Activated CD4-positive, alpha-beta T cell treated with anti-CD3 and anti-CD28 coated beads, Interleukin-2, amount 50 U/mL, for 4 hours (primary cell): ENCODE measurements at regions not wholly inside any gene's neighbourhood (a gene's known extent, or its start where the extent isn't known, plus 50 kb on each side); places are given as distances from the start of the nearest gene placed in this dataset.

Source experiments
- DNase-seq, 2 experiments: peaks; one replicate each; pipeline ENCODE4 v3.0.0-alpha.2; 2020

GRCh38 chr12:31867292-31867691 is 91.9 kb upstream of the RESF1 start:
- no peak for DNase-seq

- DNase-seq: no peak
Observed at GRCh38 chr12:31866523-31866922, 92.7 kb upstream of the RESF1 start.

GRCh38 chr12:31865023-31865422 is 94.2 kb upstream of the RESF1 start:
- DNase-seq: no peak

- no peak for DNase-seq
Observed at GRCh38 chr12:31861360-31861759, 97.9 kb upstream of the RESF1 start.

GRCh38 chr12:31860401-31860800 is 98.8 kb upstream of the RESF1 start:
- DNase-seq: no peak

- DNase-seq: peak in 1 of 2 experiments; percentile 6
Observed at GRCh38 chr12:31859232-31859977, 99.8 kb upstream of the RESF1 start.

- DNase-seq: no peak
Observed at GRCh38 chr12:31855427-31855826, 103.8 kb upstream of the RESF1 start.

GRCh38 chr12:31853977-31854376 is 105.2 kb upstream of the RESF1 start:
- no peak for DNase-seq

- no peak for DNase-seq
Observed at GRCh38 chr12:31853520-31853919, 105.7 kb upstream of the RESF1 start.

GRCh38 chr12:31850268-31850667 is 108.9 kb upstream of the RESF1 start:
- no peak for DNase-seq

GRCh38 chr12:31849090-31849687 is 110.0 kb upstream of the RESF1 start:
- DNase-seq: no peak

GRCh38 chr12:31846405-31846804 is 112.8 kb upstream of the RESF1 start:
- no peak for DNase-seq

- no peak for DNase-seq
Observed at GRCh38 chr12:31845613-31846322, 113.4 kb upstream of the RESF1 start.

- no peak for DNase-seq
Observed at GRCh38 chr12:31843398-31844095, 114.7 kb upstream of the AMN1 start.

- no peak for DNase-seq
Observed at GRCh38 chr12:31837913-31838312, 109.1 kb upstream of the AMN1 start.

GRCh38 chr12:31835276-31835882 is 106.6 kb upstream of the AMN1 start:
- DNase-seq: no peak

GRCh38 chr12:31834150-31834549 is 105.3 kb upstream of the AMN1 start:
- no peak for DNase-seq

- DNase-seq: no peak
Observed at GRCh38 chr12:31832740-31833729, 104.2 kb upstream of the AMN1 start.

- DNase-seq: no peak
Observed at GRCh38 chr12:31828071-31828470, 99.2 kb upstream of the AMN1 start.

- DNase-seq: no peak
Observed at GRCh38 chr12:31822761-31823160, 93.9 kb upstream of the AMN1 start.

- no peak for DNase-seq
Observed at GRCh38 chr12:31821484-31821883, 92.7 kb upstream of the AMN1 start.

GRCh38 chr12:31820832-31821231 is 92.0 kb upstream of the AMN1 start:
- no peak for DNase-seq
